Neural progenitor cell (in vitro differentiated cells): ENCODE measurements at regions not wholly inside any gene's neighbourhood (a gene's known extent, or its start where the extent isn't known, plus 50 kb on each side); places are given as distances from the start of the nearest gene placed in this dataset.

Experiments used
- EZH2 ChIP-seq: fragments of 200-600 bp; sonication (generic); IDR thresholded peaks from 2 replicates; pipeline ENCODE4 v1.6.1; 2017; ENCODE audit warnings: antibody characterized with exemption, mild to moderate bottlenecking, moderate library complexity
- EZH2phosphoT487 ChIP-seq: fragments of 200-600 bp; sonication (generic); IDR thresholded peaks from 2 replicates; pipeline ENCODE4 v1.6.1; 2017; ENCODE audit warnings: antibody characterized with exemption
- TF ChIP-seq, protein P1 (sequence below): fragments of 200-600 bp; sonication (generic); IDR thresholded peaks from 2 replicates; pipeline ENCODE4 v1.5.1; 2017; ENCODE audit warnings: antibody characterized with exemption, mild to moderate bottlenecking

DNA sequence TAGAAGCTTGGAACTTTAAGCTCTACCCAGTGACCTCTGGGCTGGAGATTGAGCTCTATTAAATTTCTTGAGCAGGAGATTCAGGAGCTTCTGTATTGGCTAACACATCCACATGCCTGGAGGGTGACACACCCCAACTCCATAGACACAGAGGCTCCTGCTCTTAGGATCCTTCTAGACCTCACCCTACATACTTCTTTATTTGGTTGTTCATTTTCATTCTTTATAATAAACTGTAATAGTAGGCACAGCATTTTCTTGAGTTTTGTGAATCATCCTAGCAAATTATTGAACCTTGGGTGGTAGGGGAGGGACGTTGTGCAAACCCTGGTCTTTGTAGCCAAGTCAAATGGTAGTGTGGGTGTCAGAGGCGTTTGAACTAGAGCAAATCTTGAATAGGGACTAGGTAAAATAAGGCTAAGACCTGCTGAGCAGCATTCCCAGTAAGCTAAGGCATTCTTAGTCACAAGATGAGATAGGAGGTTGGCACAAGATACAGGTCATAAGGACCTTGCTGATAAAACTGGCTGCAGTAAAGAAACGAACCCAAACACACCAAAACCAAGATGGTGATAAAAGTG is 323.8 kb upstream of the GALNT5 start:
- TF ChIP-seq, protein P1, sequence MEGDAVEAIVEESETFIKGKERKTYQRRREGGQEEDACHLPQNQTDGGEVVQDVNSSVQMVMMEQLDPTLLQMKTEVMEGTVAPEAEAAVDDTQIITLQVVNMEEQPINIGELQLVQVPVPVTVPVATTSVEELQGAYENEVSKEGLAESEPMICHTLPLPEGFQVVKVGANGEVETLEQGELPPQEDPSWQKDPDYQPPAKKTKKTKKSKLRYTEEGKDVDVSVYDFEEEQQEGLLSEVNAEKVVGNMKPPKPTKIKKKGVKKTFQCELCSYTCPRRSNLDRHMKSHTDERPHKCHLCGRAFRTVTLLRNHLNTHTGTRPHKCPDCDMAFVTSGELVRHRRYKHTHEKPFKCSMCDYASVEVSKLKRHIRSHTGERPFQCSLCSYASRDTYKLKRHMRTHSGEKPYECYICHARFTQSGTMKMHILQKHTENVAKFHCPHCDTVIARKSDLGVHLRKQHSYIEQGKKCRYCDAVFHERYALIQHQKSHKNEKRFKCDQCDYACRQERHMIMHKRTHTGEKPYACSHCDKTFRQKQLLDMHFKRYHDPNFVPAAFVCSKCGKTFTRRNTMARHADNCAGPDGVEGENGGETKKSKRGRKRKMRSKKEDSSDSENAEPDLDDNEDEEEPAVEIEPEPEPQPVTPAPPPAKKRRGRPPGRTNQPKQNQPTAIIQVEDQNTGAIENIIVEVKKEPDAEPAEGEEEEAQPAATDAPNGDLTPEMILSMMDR, result no peak
- TF ChIP-seq EZH2 (no peak), EZH2phosphoT487 (no peak)
